Urinary bladder (tissue), 3 donors: ENCODE measurements at regions not wholly inside any gene's neighbourhood (a gene's known extent, or its start where the extent isn't known, plus 50 kb on each side); places are given as distances from the start of the nearest gene placed in this dataset.
"Not testable (repeated sequence)": the region's sequence is repeated elsewhere in the genome, so short reads cannot be mapped to it uniquely, and the experiment has no call there.

Experiments used
- DNase-seq: peaks from one replicate; pipeline ENCODE4 v3.0.0-alpha.2; 2015; ENCODE audit errors: extremely low spot score
- H3K27ac ChIP-seq: one replicate; pipeline ENCODE4 v1.5.1; 2013; ENCODE audit warnings: low read depth, mild to moderate bottlenecking, moderate library complexity
- H3K36me3 ChIP-seq: one replicate; pipeline ENCODE4 v1.6.1; 2013; ENCODE audit warnings: mild to moderate bottlenecking, moderate library complexity; ENCODE audit not compliant: insufficient read depth
- H3K4me1 ChIP-seq: one replicate; pipeline ENCODE4 v1.6.1; 2013; ENCODE audit warnings: mild to moderate bottlenecking, moderate library complexity; ENCODE audit not compliant: insufficient read depth
- H3K4me3 ChIP-seq: one replicate; pipeline ENCODE4 v1.5.1; 2013; ENCODE audit warnings: low read depth, low read length
- WGBS: extraction: QIAGEN DNeasy Blood & Tissue Kit; methylation state at CpG from one replicate; pipeline ENCODE4 v1.1.7; 2013; 5-methylcytosine and 5-hydroxymethylcytosine counted together
- donor health status: healthy with polysubstance abuse.
- donor health status: healthy.

- Histone ChIP-seq H3K36me3 (no peaks in the 10 kb centered on the region), H3K4me3 (no peak overlapping the region), H3K27ac (no peak overlapping the region), H3K4me1 (no peaks in the 10 kb centered on the region)
- 89% methylated on average over 1 of the region's 1 CpG for WGBS
- DNase-seq: no peak
Measured at GRCh38 chr4:12408364-12408763, 979.7 kb upstream of the HS3ST1 start.

- Histone ChIP-seq H3K4me1 (no peaks in the 10 kb centered on the region), H3K27ac (no peak overlapping the region), H3K4me3 (no peak overlapping the region), H3K36me3 (no peaks in the 10 kb centered on the region)
- no peak for DNase-seq
- 89% methylated on average over 2 of the region's 2 CpGs for WGBS
Measured at GRCh38 chr4:12403175-12403574, 974.5 kb upstream of the HS3ST1 start.

DNA sequence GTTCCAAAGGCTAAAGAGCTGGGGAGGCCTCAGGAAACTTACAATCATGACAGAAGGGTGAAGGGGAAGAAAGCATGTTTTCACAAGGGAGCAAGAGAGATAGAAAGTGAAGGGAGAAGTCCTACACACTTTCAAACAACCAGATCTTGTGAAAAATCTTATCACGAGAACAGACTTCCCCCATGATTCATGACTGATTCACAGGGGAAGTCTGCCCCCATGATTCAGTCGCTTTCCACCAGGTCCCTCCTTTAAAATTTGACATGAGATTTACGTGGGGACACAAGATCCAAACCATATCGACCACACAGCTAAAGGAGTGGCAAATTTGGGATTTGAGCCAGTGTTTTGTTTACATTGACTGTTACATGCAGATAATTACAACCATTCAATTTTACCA, 971.1 kb upstream of the HS3ST1 start:
- 41% methylated on average over 4 of the region's 4 CpGs for WGBS
- no peaks in the 10 kb centered on the region for H3K36me3 ChIP-seq
- H3K27ac ChIP-seq: no peak overlapping the region
- H3K4me3 ChIP-seq: no peak overlapping the region
- DNase-seq: no peak
- no peaks in the 10 kb centered on the region for H3K4me1 ChIP-seq

GRCh38 chr4:12393631-12394262, 965.1 kb upstream of the HS3ST1 start:
- H3K4me1 ChIP-seq: no peaks in the 10 kb centered on the region
- no peak overlapping the region for H3K27ac ChIP-seq
- WGBS: 70% methylated on average over 2 of the region's 2 CpGs
- no peaks in the 10 kb centered on the region for H3K36me3 ChIP-seq
- H3K4me3 ChIP-seq: no peak overlapping the region
- DNase-seq: no peak

DNA sequence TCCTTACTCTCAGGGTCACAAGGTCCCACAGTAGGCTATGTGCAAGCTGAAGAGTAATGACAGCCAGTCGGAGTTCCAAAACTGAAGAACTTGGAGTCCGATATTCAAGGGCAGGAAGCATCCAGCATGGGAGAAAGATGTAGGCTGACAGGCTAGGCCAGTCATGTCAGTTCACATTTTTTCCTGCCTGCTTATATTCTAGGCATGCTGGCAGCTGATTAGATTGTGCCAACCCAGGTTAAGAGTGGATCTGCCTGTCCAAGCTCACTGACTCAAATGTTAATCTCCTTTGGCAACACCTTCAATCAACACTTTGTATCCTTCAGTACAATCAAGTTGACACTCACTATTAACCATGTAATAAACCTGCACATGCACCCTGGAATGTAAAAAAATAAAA, 960.9 kb upstream of the HS3ST1 start:
- Histone ChIP-seq H3K27ac (no peak overlapping the region), H3K36me3 (no peaks in the 10 kb centered on the region), H3K4me1 (no peaks in the 10 kb centered on the region), H3K4me3 (no peak overlapping the region)
- WGBS: 91% methylated on average over 2 of the region's 2 CpGs
- no peak for DNase-seq

GRCh38 chr4:12382567-12382966, 953.9 kb upstream of the HS3ST1 start:
- DNase-seq: no peak
- no peaks in the 10 kb centered on the region for H3K4me1 ChIP-seq

GRCh38 chr4:12379191-12379590, 950.5 kb upstream of the HS3ST1 start:
- no peak overlapping the region for H3K27ac ChIP-seq
- H3K36me3 ChIP-seq: no peaks in the 10 kb centered on the region
- H3K4me3 ChIP-seq: no peak overlapping the region
- no peaks in the 10 kb centered on the region for H3K4me1 ChIP-seq
- WGBS: 91% methylated on average over 1 of the region's 1 CpG
- DNase-seq: no peak

More at GRCh38 chr4:12382567-12382966, 953.9 kb upstream of the HS3ST1 start:
- Histone ChIP-seq H3K4me3 (no peak overlapping the region), H3K36me3 (no peaks in the 10 kb centered on the region), H3K27ac (no peak overlapping the region)
- WGBS: 90% methylated on average over 2 of the region's 2 CpGs

GRCh38 chr4:12375805-12376204, 947.1 kb upstream of the HS3ST1 start:
- H3K4me1 ChIP-seq: no peaks in the 10 kb centered on the region
- 89% methylated on average over 1 of the region's 1 CpG for WGBS
- no peak overlapping the region for H3K27ac ChIP-seq
- no peak for DNase-seq
- no peak overlapping the region for H3K4me3 ChIP-seq
- H3K36me3 ChIP-seq: no peaks in the 10 kb centered on the region

- DNase-seq, H3K4me1 ChIP-seq, H3K36me3 ChIP-seq, H3K4me3 ChIP-seq, H3K27ac ChIP-seq: not testable (repeated sequence)
- 84% methylated on average over 7 of the region's 7 CpGs for WGBS
Measured at GRCh38 chr4:12365869-12366268, 937.2 kb upstream of the HS3ST1 start.

- Histone ChIP-seq H3K4me3 (no peak overlapping the region), H3K27ac (no peak overlapping the region), H3K36me3 (no peaks in the 10 kb centered on the region), H3K4me1 (no peaks in the 10 kb centered on the region)
- WGBS: 94% methylated on average over 1 of the region's 1 CpG
- no peak for DNase-seq
Measured at GRCh38 chr4:12360391-12360790, 931.7 kb upstream of the HS3ST1 start.

- Histone ChIP-seq H3K4me1 (no peaks in the 10 kb centered on the region), H3K4me3 (no peak overlapping the region), H3K36me3 (no peaks in the 10 kb centered on the region), H3K27ac (no peak overlapping the region)
- WGBS: 49% methylated on average over 3 of the region's 3 CpGs
- DNase-seq: no peak
Measured at GRCh38 chr4:12359420-12359819, 930.7 kb upstream of the HS3ST1 start.

DNA sequence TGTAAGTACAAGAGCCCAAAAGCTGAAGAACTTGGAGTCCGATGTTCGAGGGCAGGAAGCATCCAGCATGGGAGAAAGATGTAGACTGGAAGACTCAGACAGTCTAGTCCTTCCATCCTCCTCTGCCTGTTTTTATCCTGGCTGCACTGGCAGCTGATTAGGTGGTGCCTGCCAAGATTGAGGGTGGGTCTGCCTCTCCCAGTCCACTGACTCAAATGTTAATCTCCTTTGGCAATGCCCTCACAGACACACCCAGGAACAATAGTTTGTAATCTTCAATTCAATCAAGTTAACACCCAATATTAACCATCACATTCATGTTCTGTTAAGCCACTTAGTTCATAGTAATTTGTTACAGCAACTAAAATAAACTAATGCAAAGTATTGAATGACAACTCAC, 904.4 kb upstream of the HS3ST1 start:
- WGBS: 82% methylated on average over 2 of the region's 2 CpGs
- H3K36me3 ChIP-seq, H3K4me1 ChIP-seq, H3K4me3 ChIP-seq, H3K27ac ChIP-seq, DNase-seq: not testable (repeated sequence)

DNA sequence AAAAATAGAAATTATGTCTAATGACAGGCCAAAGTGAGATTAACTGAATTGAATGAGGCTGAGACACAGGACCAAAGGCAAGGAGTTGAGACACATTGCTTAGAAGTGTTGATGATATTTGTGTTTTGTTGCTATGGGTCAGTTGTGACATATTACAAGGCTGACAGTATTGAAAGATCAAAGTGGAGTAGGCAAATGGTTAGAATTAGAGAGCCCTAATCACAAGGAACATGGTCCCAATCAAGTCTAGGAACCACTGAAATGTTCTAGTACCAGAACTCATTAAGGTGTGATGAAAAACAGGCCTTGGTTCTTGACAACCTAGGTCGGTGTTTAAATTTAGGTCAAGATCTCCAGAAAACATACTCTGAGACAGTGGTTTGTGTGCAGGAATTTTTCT, 896.3 kb upstream of the HS3ST1 start:
- Histone ChIP-seq H3K4me1 (no peaks in the 10 kb centered on the region), H3K36me3 (no peaks in the 10 kb centered on the region), H3K4me3 (no peak overlapping the region), H3K27ac (no peak overlapping the region)
- no peak for DNase-seq
- WGBS: 62% methylated on average over 1 of the region's 1 CpG

GRCh38 chr4:12319765-12320164, 891.1 kb upstream of the HS3ST1 start:
- no peak for DNase-seq
- Histone ChIP-seq H3K27ac (no peak overlapping the region), H3K36me3 (no peaks in the 10 kb centered on the region), H3K4me1 (no peaks in the 10 kb centered on the region), H3K4me3 (no peak overlapping the region)
- 66% methylated on average over 4 of the region's 4 CpGs for WGBS

DNA sequence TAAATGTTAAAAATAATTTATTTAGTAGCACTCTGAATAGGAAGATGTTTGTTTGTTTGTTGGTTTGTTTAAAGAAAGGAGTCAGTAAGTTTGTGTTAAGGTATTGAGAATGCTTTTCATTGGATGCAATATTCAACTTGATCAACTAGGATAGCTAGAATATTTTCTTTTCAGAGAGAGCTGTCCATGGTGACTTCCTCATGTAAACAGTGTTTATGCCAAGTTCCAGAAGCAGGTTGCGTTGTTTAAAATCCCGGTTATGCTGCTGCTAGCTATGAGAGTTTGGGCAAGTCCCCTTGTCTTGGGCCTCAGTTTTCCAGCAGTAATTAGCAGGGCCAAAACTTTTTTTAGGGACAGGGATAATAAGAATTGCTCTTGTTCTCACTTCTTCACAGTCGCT, 876.2 kb upstream of the HS3ST1 start:
- Histone ChIP-seq H3K4me1 (no peaks in the 10 kb centered on the region), H3K27ac (no peak overlapping the region), H3K36me3 (no peaks in the 10 kb centered on the region), H3K4me3 (no peak overlapping the region)
- 52% methylated on average over 3 of the region's 3 CpGs for WGBS
- no peak for DNase-seq
